AG09309 (cell line): ENCODE measurements at regions not wholly inside any gene's neighbourhood (a gene's known extent, or its start where the extent isn't known, plus 50 kb on each side); places are given as distances from the start of the nearest gene placed in this dataset.
"Not testable (repeated sequence)": the region's sequence is repeated elsewhere in the genome, so short reads cannot be mapped to it uniquely, and the experiment has no call there.

ENCODE experiments used
- DNase-seq: peaks from one replicate; pipeline ENCODE4 v3.0.0-alpha.2; 2010; ENCODE audit warnings: low read depth
- H3K4me3 ChIP-seq: 2 replicates; pipeline ENCODE4 v1.5.1; 2011; ENCODE audit warnings: mild to moderate bottlenecking, low read depth, low read length, moderate library complexity; ENCODE audit not compliant: control insufficient read depth
- CTCF ChIP-seq: IDR thresholded peaks from 2 replicates; pipeline ENCODE4 v1.5.1; 2011; ENCODE audit warnings: mild to moderate bottlenecking, low read depth, low read length, inconsistent platforms; ENCODE audit not compliant: insufficient read depth, control insufficient read depth; ENCODE audit errors: missing control alignments

- no peak for DNase-seq
- no peak for TF ChIP-seq CTCF
- H3K4me3 ChIP-seq, result no peak overlapping the region
Observed at GRCh38 chr20:53763707-53764414, 170.2 kb upstream of the ZNF217 start.

GRCh38 chr20:53762423-53762798 is 168.8 kb upstream of the ZNF217 start:
- H3K4me3 ChIP-seq, DNase-seq: not testable (repeated sequence)

- DNase-seq, result no peak
- H3K4me3 ChIP-seq, result no peak overlapping the region
- no peak for TF ChIP-seq CTCF
Observed at GRCh38 chr20:53760025-53760441, 166.4 kb upstream of the ZNF217 start.

GRCh38 chr20:53757472-53757913 is 163.9 kb upstream of the ZNF217 start:
- H3K4me3 ChIP-seq, result no peak overlapping the region
- no peak for DNase-seq
- TF ChIP-seq CTCF, result no peak

- no peak for TF ChIP-seq CTCF
- H3K4me3 ChIP-seq, result no peak overlapping the region
- no peak for DNase-seq
Observed at GRCh38 chr20:53755733-53756531, 162.3 kb upstream of the ZNF217 start.

- no peak for DNase-seq
- H3K4me3 ChIP-seq, result no peak overlapping the region
- TF ChIP-seq CTCF, result no peak
Observed at GRCh38 chr20:53753880-53754459, 160.3 kb upstream of the ZNF217 start.
